DMS53 treated with DMSO at 0.1 percent for 48 hours (cell line): ENCODE measurements at regions not wholly inside any gene's neighbourhood (a gene's known extent, or its start where the extent isn't known, plus 50 kb on each side); places are given as distances from the start of the nearest gene placed in this dataset.
"Not testable (repeated sequence)": the region's sequence is repeated elsewhere in the genome, so short reads cannot be mapped to it uniquely, and the experiment has no call there.

ENCODE experiments used
- DNase-seq: peaks from one replicate; lab custom pipeline; 2025; ENCODE audit not compliant: unreplicated experiment; lab: John Stamatoyannopoulos, UW

GRCh38 chr6:8361259-8361658 lies 74.1 kb downstream of the SLC35B3 start:
- no peak for DNase-seq

- no peak for DNase-seq
Measured at GRCh38 chr6:8352966-8353340, 82.4 kb downstream of the SLC35B3 start.

GRCh38 chr6:8352335-8352965 lies 82.9 kb downstream of the SLC35B3 start:
- DNase-seq = no peak

GRCh38 chr6:8343600-8343999 lies 91.7 kb downstream of the SLC35B3 start:
- no peak for DNase-seq

GRCh38 chr6:8342241-8342819 lies 93.0 kb downstream of the SLC35B3 start:
- no peak for DNase-seq

GRCh38 chr6:8337147-8337546 lies 98.2 kb downstream of the SLC35B3 start:
- DNase-seq = no peak

GRCh38 chr6:8336406-8337057 lies 98.8 kb downstream of the SLC35B3 start:
- no peak for DNase-seq

- no peak for DNase-seq
Measured at GRCh38 chr6:8335896-8336295, 99.4 kb downstream of the SLC35B3 start.

GRCh38 chr6:8335381-8335780 lies 100.0 kb downstream of the SLC35B3 start:
- no peak for DNase-seq

- DNase-seq = no peak
Measured at GRCh38 chr6:8334113-8334512, 101.2 kb downstream of the SLC35B3 start.

- no peak for DNase-seq
Measured at GRCh38 chr6:8329562-8329961, 105.8 kb downstream of the SLC35B3 start.

- no peak for DNase-seq
Measured at GRCh38 chr6:8325743-8326142, 109.6 kb downstream of the SLC35B3 start.

- DNase-seq = no peak
Measured at GRCh38 chr6:8322659-8323058, 112.7 kb downstream of the SLC35B3 start.

- DNase-seq = no peak
Measured at GRCh38 chr6:8321671-8322404, 113.5 kb downstream of the SLC35B3 start.

- no peak for DNase-seq
Measured at GRCh38 chr6:8315154-8315553, 120.2 kb downstream of the SLC35B3 start.

- DNase-seq = no peak
Measured at GRCh38 chr6:8301502-8301901, 133.8 kb downstream of the SLC35B3 start.

GRCh38 chr6:8299034-8299433 lies 136.3 kb downstream of the SLC35B3 start:
- DNase-seq = no peak

- not testable (repeated sequence) for DNase-seq
Measured at GRCh38 chr6:8282946-8283345, 152.4 kb downstream of the SLC35B3 start.

- DNase-seq = no peak
Measured at GRCh38 chr6:8282380-8282779, 153.0 kb downstream of the SLC35B3 start.

GRCh38 chr6:8279041-8279805 lies 156.1 kb downstream of the SLC35B3 start:
- DNase-seq = no peak

GRCh38 chr6:8278562-8278961 lies 156.8 kb downstream of the SLC35B3 start:
- DNase-seq = no peak
